HCT116 (cell line): ENCODE measurements at regions not wholly inside any gene's neighbourhood (a gene's known extent, or its start where the extent isn't known, plus 50 kb on each side); places are given as distances from the start of the nearest gene placed in this dataset.

Experiments
- CEBPB ChIP-seq: IDR thresholded peaks from 2 replicates; pipeline ENCODE4 v1.6.1; 2012; ENCODE audit warnings: low read depth
- EZH2 ChIP-seq: fragments of 200-600 bp; sonication (generic); IDR thresholded peaks from 2 replicates; pipeline ENCODE4 v1.6.1; 2017; ENCODE audit warnings: antibody characterized with exemption, mixed run types
- EZH2phosphoT487 ChIP-seq: fragments of 200-600 bp; IDR thresholded peaks from 2 replicates; pipeline ENCODE4 v1.6.1; 2018; ENCODE audit warnings: antibody characterized with exemption, borderline replicate concordance
- JUND ChIP-seq: IDR thresholded peaks from 2 replicates; pipeline ENCODE4 v1.6.1; 2012
- POLR2A ChIP-seq: IDR thresholded peaks from 2 replicates; pipeline ENCODE4 v1.7.0; 2011; ENCODE audit warnings: borderline replicate concordance; ENCODE audit not compliant: insufficient read depth, insufficient read length; ENCODE audit errors: extremely low read depth
- POLR2AphosphoS5 ChIP-seq: IDR thresholded peaks from 2 replicates; pipeline ENCODE4 v1.6.1; 2011; ENCODE audit warnings: mild to moderate bottlenecking, low read depth, low read length, moderate library complexity
- RAD21 ChIP-seq: IDR thresholded peaks from 2 replicates; pipeline ENCODE4 v1.6.1; 2012; ENCODE audit warnings: low read depth, mild to moderate bottlenecking
- YY1 ChIP-seq: IDR thresholded peaks from 2 replicates; pipeline ENCODE4 v1.6.1; 2011; ENCODE audit warnings: low read length, low read depth, moderate library complexity, mild to moderate bottlenecking; ENCODE audit not compliant: insufficient replicate concordance; ENCODE audit errors: extremely low read depth
- ZNF274 ChIP-seq: fragments of 200-500 bp; sonication (Bioruptor generic); IDR thresholded peaks from 2 replicates; pipeline ENCODE4 v1.6.1; 2014; ENCODE audit warnings: mild to moderate bottlenecking, low read depth, low read length, inconsistent platforms
- TF ChIP-seq, protein P1 (sequence below), 3 experiments: fragments of 200-600 bp in 1 of 3; sonication (generic) in 1 of 3; IDR thresholded peaks in 2 of 3; conservative IDR thresholded peaks in 1 of 3; 2 replicates each; pipeline ENCODE4 v1.5.1; 2012 to 2017; ENCODE audit warnings: low read depth in 2 of 3, low read length in 2 of 3, antibody characterized with exemption in 1 of 3, borderline replicate concordance in 1 of 3, control low read depth in 1 of 3, mild to moderate bottlenecking in 1 of 3, mixed read lengths in 1 of 3, mixed run types in 1 of 3, moderate library complexity in 1 of 3; ENCODE audit not compliant: insufficient read depth in 1 of 3
- TF ChIP-seq, protein P2 (sequence below): IDR thresholded peaks from 2 replicates; pipeline ENCODE4 v1.6.1; 2012
- TF ChIP-seq, protein P3 (sequence below): IDR thresholded peaks from 2 replicates; pipeline ENCODE4 v1.6.1; 2012
- TF ChIP-seq, protein P4 (sequence below): IDR thresholded peaks from 2 replicates; pipeline ENCODE4 v1.6.1; 2011; ENCODE audit warnings: mild to moderate bottlenecking, low read length, moderate library complexity; ENCODE audit not compliant: insufficient replicate concordance; ENCODE audit errors: extremely low read depth
- TF ChIP-seq, protein P5 (sequence below): IDR thresholded peaks from 2 replicates; pipeline ENCODE4 v1.6.1; 2012; ENCODE audit warnings: low read depth

DNA sequence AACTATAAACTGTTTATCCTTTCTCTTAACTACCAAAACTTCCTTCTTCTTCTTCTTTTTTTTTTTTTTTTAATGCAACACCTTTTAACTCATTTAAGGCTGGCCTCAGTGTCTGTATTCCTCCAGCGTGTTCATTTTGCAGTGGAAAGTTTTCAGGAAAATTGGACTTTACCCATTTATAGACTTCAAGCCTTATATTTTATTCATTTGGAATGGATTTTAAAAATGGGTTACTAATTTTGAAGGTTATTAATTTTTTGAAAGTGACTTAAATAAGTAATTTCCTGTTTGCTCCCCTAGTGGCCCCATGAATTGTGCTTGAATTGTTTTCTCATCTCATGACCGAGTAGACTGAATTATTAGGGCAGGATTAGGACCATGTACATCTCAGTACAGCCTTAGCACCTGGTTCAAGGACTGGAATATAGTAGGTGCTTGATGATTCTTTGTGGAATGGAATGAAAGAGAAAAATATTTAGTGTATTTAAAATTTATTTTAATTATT is 282.7 kb downstream of the ANKRD50 start:
- no peak for TF ChIP-seq JUND
- TF ChIP-seq POLR2AphosphoS5: no peak
- TF ChIP-seq RAD21: no peak
- no peak for TF ChIP-seq YY1
- TF ChIP-seq, protein P1, sequence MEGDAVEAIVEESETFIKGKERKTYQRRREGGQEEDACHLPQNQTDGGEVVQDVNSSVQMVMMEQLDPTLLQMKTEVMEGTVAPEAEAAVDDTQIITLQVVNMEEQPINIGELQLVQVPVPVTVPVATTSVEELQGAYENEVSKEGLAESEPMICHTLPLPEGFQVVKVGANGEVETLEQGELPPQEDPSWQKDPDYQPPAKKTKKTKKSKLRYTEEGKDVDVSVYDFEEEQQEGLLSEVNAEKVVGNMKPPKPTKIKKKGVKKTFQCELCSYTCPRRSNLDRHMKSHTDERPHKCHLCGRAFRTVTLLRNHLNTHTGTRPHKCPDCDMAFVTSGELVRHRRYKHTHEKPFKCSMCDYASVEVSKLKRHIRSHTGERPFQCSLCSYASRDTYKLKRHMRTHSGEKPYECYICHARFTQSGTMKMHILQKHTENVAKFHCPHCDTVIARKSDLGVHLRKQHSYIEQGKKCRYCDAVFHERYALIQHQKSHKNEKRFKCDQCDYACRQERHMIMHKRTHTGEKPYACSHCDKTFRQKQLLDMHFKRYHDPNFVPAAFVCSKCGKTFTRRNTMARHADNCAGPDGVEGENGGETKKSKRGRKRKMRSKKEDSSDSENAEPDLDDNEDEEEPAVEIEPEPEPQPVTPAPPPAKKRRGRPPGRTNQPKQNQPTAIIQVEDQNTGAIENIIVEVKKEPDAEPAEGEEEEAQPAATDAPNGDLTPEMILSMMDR (IDR thresholded peaks at IDR 0.05 in 2 of 3, conservative IDR thresholded peaks at IDR 0.05 in 1 of 3; ENCODE audit: borderline replicate concordance in 1 of 3, insufficient read depth in 1 of 3, low read depth in 2 of 3, low read length in 2 of 3): 0 out of 6 replicates have a peak, but pooled peaks of 1 of the 3 experiments have one; percentile 8
- TF ChIP-seq CEBPB: no peak
- TF ChIP-seq, protein P2, sequence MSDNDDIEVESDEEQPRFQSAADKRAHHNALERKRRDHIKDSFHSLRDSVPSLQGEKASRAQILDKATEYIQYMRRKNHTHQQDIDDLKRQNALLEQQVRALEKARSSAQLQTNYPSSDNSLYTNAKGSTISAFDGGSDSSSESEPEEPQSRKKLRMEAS: no peak
- no peak for TF ChIP-seq POLR2A
- TF ChIP-seq, protein P3, sequence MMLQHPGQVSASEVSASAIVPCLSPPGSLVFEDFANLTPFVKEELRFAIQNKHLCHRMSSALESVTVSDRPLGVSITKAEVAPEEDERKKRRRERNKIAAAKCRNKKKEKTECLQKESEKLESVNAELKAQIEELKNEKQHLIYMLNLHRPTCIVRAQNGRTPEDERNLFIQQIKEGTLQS: no peak
- TF ChIP-seq, protein P4, sequence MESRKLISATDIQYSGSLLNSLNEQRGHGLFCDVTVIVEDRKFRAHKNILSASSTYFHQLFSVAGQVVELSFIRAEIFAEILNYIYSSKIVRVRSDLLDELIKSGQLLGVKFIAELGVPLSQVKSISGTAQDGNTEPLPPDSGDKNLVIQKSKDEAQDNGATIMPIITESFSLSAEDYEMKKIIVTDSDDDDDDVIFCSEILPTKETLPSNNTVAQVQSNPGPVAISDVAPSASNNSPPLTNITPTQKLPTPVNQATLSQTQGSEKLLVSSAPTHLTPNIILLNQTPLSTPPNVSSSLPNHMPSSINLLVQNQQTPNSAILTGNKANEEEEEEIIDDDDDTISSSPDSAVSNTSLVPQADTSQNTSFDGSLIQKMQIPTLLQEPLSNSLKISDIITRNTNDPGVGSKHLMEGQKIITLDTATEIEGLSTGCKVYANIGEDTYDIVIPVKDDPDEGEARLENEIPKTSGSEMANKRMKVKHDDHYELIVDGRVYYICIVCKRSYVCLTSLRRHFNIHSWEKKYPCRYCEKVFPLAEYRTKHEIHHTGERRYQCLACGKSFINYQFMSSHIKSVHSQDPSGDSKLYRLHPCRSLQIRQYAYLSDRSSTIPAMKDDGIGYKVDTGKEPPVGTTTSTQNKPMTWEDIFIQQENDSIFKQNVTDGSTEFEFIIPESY: no peak
- TF ChIP-seq EZH2: no peak
- TF ChIP-seq ZNF274: no peak
- TF ChIP-seq, protein P5, sequence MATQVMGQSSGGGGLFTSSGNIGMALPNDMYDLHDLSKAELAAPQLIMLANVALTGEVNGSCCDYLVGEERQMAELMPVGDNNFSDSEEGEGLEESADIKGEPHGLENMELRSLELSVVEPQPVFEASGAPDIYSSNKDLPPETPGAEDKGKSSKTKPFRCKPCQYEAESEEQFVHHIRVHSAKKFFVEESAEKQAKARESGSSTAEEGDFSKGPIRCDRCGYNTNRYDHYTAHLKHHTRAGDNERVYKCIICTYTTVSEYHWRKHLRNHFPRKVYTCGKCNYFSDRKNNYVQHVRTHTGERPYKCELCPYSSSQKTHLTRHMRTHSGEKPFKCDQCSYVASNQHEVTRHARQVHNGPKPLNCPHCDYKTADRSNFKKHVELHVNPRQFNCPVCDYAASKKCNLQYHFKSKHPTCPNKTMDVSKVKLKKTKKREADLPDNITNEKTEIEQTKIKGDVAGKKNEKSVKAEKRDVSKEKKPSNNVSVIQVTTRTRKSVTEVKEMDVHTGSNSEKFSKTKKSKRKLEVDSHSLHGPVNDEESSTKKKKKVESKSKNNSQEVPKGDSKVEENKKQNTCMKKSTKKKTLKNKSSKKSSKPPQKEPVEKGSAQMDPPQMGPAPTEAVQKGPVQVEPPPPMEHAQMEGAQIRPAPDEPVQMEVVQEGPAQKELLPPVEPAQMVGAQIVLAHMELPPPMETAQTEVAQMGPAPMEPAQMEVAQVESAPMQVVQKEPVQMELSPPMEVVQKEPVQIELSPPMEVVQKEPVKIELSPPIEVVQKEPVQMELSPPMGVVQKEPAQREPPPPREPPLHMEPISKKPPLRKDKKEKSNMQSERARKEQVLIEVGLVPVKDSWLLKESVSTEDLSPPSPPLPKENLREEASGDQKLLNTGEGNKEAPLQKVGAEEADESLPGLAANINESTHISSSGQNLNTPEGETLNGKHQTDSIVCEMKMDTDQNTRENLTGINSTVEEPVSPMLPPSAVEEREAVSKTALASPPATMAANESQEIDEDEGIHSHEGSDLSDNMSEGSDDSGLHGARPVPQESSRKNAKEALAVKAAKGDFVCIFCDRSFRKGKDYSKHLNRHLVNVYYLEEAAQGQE: no peak
- no peak for TF ChIP-seq EZH2phosphoT487
